WTC11 (cell line): ENCODE measurements at regions not wholly inside any gene's neighbourhood (a gene's known extent, or its start where the extent isn't known, plus 50 kb on each side); places are given as distances from the start of the nearest gene placed in this dataset.

Experiments
- ATAC-seq: fragments of 200-7000 bp; cut with Tn5 transposase; 2 replicates; pipeline ENCODE4 v1.10.0; 2021; ENCODE audit warnings: mild to moderate bottlenecking, moderate library complexity
- CTCF ChIA-PET: fragments of 300-600 bp; sonication (Branson Sonifier 250); formaldehyde crosslinking; loops from one replicate; lab custom pipeline; 2021; ENCODE audit warnings: antibody characterized with exemption; lab: Charles Lee
- POLR2A ChIA-PET: fragments of 350-600 bp; sonication (Branson Sonifier 250); formaldehyde crosslinking; loops from one replicate; lab custom pipeline; 2021; ENCODE audit warnings: antibody characterized with exemption; lab: Charles Lee
- DNase-seq: peaks from one replicate; pipeline ENCODE4 v3.0.0; 2021; ENCODE audit warnings: low spot score
- H3K27ac Mint-ChIP-seq: 2 replicates; pipeline ENCODE4 v1.8.0; 2021; ENCODE audit warnings: mixed read lengths
- H3K27me3 Mint-ChIP-seq: 2 replicates; pipeline ENCODE4 v1.8.0; 2021; ENCODE audit warnings: low read depth, mild to moderate bottlenecking, moderate library complexity, mixed read lengths
- H3K36me3 Mint-ChIP-seq: 2 replicates; pipeline ENCODE4 v1.8.0; 2021; ENCODE audit warnings: mixed read lengths
- H3K4me1 Mint-ChIP-seq: 2 replicates; pipeline ENCODE4 v1.8.0; 2022; ENCODE audit warnings: mixed read lengths
- H3K4me3 Mint-ChIP-seq: 2 replicates; pipeline ENCODE4 v1.8.0; 2021; ENCODE audit warnings: mild to moderate bottlenecking, moderate library complexity, mixed read lengths
- H3K9me3 Mint-ChIP-seq: 2 replicates; pipeline ENCODE4 v1.8.0; 2021; ENCODE audit warnings: mixed read lengths
- ATF1 ChIP-seq: sonication (generic); formaldehyde crosslinking; IDR thresholded peaks from 2 replicates; pipeline ENCODE4 v1.8.1; 2023; ENCODE audit warnings: mild to moderate bottlenecking, moderate library complexity, missing genetic modification reagents
- ATF6 ChIP-seq: sonication (generic); formaldehyde crosslinking; IDR thresholded peaks from 2 replicates; pipeline ENCODE4 v1.8.1; 2023; ENCODE audit warnings: mild to moderate bottlenecking, missing genetic modification reagents
- E2F5 ChIP-seq: sonication (generic); formaldehyde crosslinking; IDR thresholded peaks from 2 replicates; pipeline ENCODE4 v1.8.1; 2022; ENCODE audit warnings: mild to moderate bottlenecking, moderate library complexity, missing genetic modification reagents
- EMX1 ChIP-seq: fragments of 250-450 bp; sonication (Bioruptor Pico); IDR thresholded peaks from 2 replicates; pipeline ENCODE4 v1.8.0; 2021; ENCODE audit warnings: mild to moderate bottlenecking
- ETV6 ChIP-seq: sonication (generic); formaldehyde crosslinking; IDR thresholded peaks from 2 replicates; pipeline ENCODE4 v1.8.1; 2022; ENCODE audit warnings: mild to moderate bottlenecking, missing genetic modification reagents
- JUN ChIP-seq: sonication (generic); formaldehyde crosslinking; IDR thresholded peaks from 2 replicates; pipeline ENCODE4 v1.8.0; 2023; ENCODE audit warnings: mild to moderate bottlenecking, missing genetic modification reagents
- MYBL2 ChIP-seq: sonication (generic); formaldehyde crosslinking; IDR thresholded peaks from 2 replicates; pipeline ENCODE4 v1.8.1; 2023; ENCODE audit warnings: mild to moderate bottlenecking, moderate library complexity, missing genetic modification reagents
- NR1H2 ChIP-seq: sonication (generic); formaldehyde crosslinking; IDR thresholded peaks from 2 replicates; pipeline ENCODE4 v1.9.0; 2021; ENCODE audit warnings: mild to moderate bottlenecking, moderate library complexity, missing genetic modification reagents
- NR2C2 ChIP-seq: sonication (generic); formaldehyde crosslinking; IDR thresholded peaks from 2 replicates; pipeline ENCODE4 v1.8.0; 2022; ENCODE audit warnings: mild to moderate bottlenecking, missing genetic modification reagents
- NR3C1 ChIP-seq: sonication (generic); formaldehyde crosslinking; conservative IDR thresholded peaks from 2 replicates; pipeline ENCODE4 v1.8.1; 2023; ENCODE audit warnings: low read depth, mild to moderate bottlenecking, missing genetic modification reagents
- SOX15 ChIP-seq: fragments of 250-450 bp; sonication (Bioruptor Pico); IDR thresholded peaks from 2 replicates; pipeline ENCODE4 v1.9.0; 2021; ENCODE audit warnings: mild to moderate bottlenecking
- STAT6 ChIP-seq: sonication (generic); formaldehyde crosslinking; conservative IDR thresholded peaks from 2 replicates; pipeline ENCODE4 v1.8.1; 2023; ENCODE audit warnings: mild to moderate bottlenecking, low read depth, missing genetic modification reagents, moderate library complexity
- TEAD1 ChIP-seq: sonication (generic); formaldehyde crosslinking; IDR thresholded peaks from 2 replicates; pipeline ENCODE4 v1.8.0; 2022; ENCODE audit warnings: mild to moderate bottlenecking, missing genetic modification reagents
- TEAD4 ChIP-seq: sonication (generic); formaldehyde crosslinking; IDR thresholded peaks from 2 replicates; pipeline ENCODE4 v1.8.0; 2022; ENCODE audit warnings: mild to moderate bottlenecking, missing genetic modification reagents
- ZMAT4 ChIP-seq: fragments of 250-450 bp; sonication (Bioruptor Pico); IDR thresholded peaks from 2 replicates; pipeline ENCODE4 v1.9.0; 2021; ENCODE audit warnings: mild to moderate bottlenecking
- ZNF121 ChIP-seq: sonication (generic); formaldehyde crosslinking; IDR thresholded peaks from 2 replicates; pipeline ENCODE4 v1.8.0; 2023; ENCODE audit warnings: missing genetic modification reagents
- ZNF532 ChIP-seq: fragments of 250-450 bp; sonication (Bioruptor Pico); IDR thresholded peaks from 2 replicates; pipeline ENCODE4 v1.9.0; 2021; ENCODE audit warnings: mild to moderate bottlenecking, borderline replicate concordance
- TF ChIP-seq, protein P1 (sequence below): sonication (generic); formaldehyde crosslinking; IDR thresholded peaks from 2 replicates; pipeline ENCODE4 v1.8.0; 2022; ENCODE audit warnings: mild to moderate bottlenecking, missing genetic modification reagents
- TF ChIP-seq, protein P2 (sequence below): fragments of 250-450 bp; sonication (Bioruptor Pico); IDR thresholded peaks from 2 replicates; pipeline ENCODE4 v1.9.0; 2021; ENCODE audit warnings: moderate library complexity, mild to moderate bottlenecking, inconsistent platforms, borderline replicate concordance
- TF ChIP-seq, protein P3 (sequence below): sonication (generic); formaldehyde crosslinking; IDR thresholded peaks from 2 replicates; pipeline ENCODE4 v1.8.1; 2023; ENCODE audit warnings: mild to moderate bottlenecking, missing genetic modification reagents

DNA sequence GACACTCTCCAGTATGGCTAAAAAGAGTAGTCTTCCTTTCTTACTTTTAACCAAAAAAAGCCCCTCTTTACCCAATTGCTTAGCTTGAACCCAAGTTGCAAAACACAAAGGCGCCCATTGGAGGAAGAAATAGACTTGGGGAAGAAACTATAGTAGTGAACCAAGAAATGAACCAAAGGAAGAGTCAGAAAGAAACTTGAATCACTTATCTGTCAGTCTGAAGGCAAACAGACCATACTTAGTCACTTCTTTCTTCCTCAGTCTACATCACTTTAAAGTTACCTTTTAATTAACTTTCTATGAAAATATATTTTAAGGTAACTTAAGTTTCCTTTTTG, 161.4 kb upstream of the GIMD1 start (continued):
- TF ChIP-seq, protein P1, sequence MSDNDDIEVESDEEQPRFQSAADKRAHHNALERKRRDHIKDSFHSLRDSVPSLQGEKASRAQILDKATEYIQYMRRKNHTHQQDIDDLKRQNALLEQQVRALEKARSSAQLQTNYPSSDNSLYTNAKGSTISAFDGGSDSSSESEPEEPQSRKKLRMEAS (CRISPR knock-in tag), result no peak
- TF ChIP-seq ZMAT4 (CRISPR knock-in tag) (no peak), MYBL2 (CRISPR knock-in tag) (no peak), STAT6 (CRISPR knock-in tag) (no peak), NR2C2 (CRISPR knock-in tag) (no peak)
- TF ChIP-seq, protein P2, sequence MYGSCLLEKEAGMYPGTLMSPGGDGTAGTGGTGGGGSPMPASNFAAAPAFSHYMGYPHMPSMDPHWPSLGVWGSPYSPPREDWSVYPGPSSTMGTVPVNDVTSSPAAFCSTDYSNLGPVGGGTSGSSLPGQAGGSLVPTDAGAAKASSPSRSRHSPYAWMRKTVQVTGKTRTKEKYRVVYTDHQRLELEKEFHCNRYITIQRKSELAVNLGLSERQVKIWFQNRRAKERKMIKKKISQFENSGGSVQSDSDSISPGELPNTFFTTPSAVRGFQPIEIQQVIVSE (CRISPR knock-in tag), result no peak
- TF ChIP-seq, all 79 proteins: peak for 0

DNA sequence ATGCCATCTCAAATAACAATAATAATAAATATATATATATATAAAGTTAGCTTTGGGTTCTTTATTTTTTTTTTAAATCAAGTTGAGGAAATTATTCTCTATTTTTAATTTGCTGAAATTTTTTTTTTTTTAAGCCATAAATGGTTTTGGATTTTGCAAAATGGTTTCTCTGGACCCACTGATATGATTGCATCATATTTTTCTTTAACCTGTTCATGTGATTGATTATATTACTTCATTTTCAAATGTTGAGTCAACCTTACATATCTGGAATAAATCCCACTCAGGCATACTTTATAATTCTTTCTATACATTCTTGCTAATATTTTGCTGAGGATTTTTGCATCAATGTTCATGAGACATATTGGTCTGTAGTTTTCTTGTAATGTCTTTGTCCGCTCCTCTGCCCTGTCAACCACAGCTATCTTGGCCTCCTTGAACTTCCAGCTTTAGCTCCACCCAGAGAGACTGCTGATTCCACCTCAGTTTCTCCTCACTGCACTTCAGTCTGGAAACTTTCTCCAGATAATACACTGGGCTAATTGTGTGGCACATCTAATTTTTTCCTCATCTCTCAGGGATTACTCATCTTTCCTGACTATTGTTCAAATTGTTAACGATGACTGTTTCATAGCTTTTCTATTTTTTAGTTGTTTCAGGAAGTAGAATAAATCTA, 160.9 kb upstream of the GIMD1 start:
- POLR2A ChIA-PET, result no interaction called here
- H3K4me1 Mint-ChIP-seq, result no peaks in the 10 kb centered on the region
- TF ChIP-seq, protein P3, sequence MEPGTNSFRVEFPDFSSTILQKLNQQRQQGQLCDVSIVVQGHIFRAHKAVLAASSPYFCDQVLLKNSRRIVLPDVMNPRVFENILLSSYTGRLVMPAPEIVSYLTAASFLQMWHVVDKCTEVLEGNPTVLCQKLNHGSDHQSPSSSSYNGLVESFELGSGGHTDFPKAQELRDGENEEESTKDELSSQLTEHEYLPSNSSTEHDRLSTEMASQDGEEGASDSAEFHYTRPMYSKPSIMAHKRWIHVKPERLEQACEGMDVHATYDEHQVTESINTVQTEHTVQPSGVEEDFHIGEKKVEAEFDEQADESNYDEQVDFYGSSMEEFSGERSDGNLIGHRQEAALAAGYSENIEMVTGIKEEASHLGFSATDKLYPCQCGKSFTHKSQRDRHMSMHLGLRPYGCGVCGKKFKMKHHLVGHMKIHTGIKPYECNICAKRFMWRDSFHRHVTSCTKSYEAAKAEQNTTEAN (CRISPR knock-in tag), result no peak
- no peak for TF ChIP-seq NR3C1 (CRISPR knock-in tag)
- TF ChIP-seq SOX15 (CRISPR knock-in tag), result no peak
- no peak for TF ChIP-seq NR1H2 (CRISPR knock-in tag)
- no peak for TF ChIP-seq TEAD1 (CRISPR knock-in tag)
- H3K27ac Mint-ChIP-seq, result no peak overlapping the region
- H3K36me3 Mint-ChIP-seq, result no peaks in the 10 kb centered on the region
- CTCF ChIA-PET, result no interaction called here
- no peak overlapping the region for H3K4me3 Mint-ChIP-seq
- peaks cover 9% of the 10 kb centered on the region for H3K9me3 Mint-ChIP-seq
- no peak for DNase-seq
- no peaks in the 10 kb centered on the region for H3K27me3 Mint-ChIP-seq
- ATAC-seq, result no peak

- peaks cover 7% of the 10 kb centered on the region for H3K9me3 Mint-ChIP-seq
- H3K27ac Mint-ChIP-seq, result no peak overlapping the region
- H3K27me3 Mint-ChIP-seq, result no peaks in the 10 kb centered on the region
- no peaks in the 10 kb centered on the region for H3K36me3 Mint-ChIP-seq
- DNase-seq (no peak), ATAC-seq (no peak)
- ChIA-PET POLR2A (no interaction called here), CTCF (no interaction called here)
- H3K4me1 Mint-ChIP-seq, result no peaks in the 10 kb centered on the region
- no peak overlapping the region for H3K4me3 Mint-ChIP-seq
- no peak for TF ChIP-seq TEAD4 (CRISPR knock-in tag)
- no peak for TF ChIP-seq JUN (CRISPR knock-in tag)
- TF ChIP-seq ATF6 (CRISPR knock-in tag), result no peak
- TF ChIP-seq TEAD1 (CRISPR knock-in tag), result no peak
- no peak for TF ChIP-seq ZNF121 (CRISPR knock-in tag)
- no peak for TF ChIP-seq EMX1 (CRISPR knock-in tag)
- no peak for TF ChIP-seq ATF1 (CRISPR knock-in tag)
- TF ChIP-seq ETV6 (CRISPR knock-in tag), result no peak
- TF ChIP-seq E2F5, result no peak
- TF ChIP-seq ZNF532 (CRISPR knock-in tag), result no peak
These were observed 158.7 kb upstream of the GIMD1 start for GRCh38 chr4:106527316-106527715.
